GM20431 (cell line): ENCODE measurements at regions not wholly inside any gene's neighbourhood (a gene's known extent, or its start where the extent isn't known, plus 50 kb on each side); places are given as distances from the start of the nearest gene placed in this dataset.

Experiments
- in situ Hi-C: fragments of 300-500 bp; cut with MseI, MboI; formaldehyde crosslinking; loops from one replicate; pipeline ENCODE4 v1.15.0; 2020; ENCODE audit warnings: low sequenced_read_pairs; ENCODE audit not compliant: unreplicated experiment

DNA sequence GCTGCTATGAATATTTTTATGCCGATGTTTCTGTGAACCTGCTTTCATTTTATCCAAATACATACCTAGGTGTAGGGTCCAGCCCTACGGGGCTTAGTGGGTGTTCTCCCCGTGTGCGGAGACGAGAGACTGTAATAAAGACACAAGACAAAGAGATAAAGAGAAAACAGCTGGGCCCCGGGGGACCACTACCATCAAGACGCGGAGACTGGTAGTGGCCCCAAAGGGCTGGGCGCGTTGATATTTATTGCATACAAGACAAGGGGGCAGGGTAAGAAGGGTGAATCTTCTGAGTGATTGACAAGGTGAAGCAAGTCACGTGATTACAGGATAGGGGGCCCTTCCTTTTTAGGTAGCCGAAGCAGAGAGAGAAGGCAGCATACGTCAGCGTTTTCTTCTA is 920.1 kb downstream of the BRD1 start:
- in situ Hi-C loops = no loop called here

DNA sequence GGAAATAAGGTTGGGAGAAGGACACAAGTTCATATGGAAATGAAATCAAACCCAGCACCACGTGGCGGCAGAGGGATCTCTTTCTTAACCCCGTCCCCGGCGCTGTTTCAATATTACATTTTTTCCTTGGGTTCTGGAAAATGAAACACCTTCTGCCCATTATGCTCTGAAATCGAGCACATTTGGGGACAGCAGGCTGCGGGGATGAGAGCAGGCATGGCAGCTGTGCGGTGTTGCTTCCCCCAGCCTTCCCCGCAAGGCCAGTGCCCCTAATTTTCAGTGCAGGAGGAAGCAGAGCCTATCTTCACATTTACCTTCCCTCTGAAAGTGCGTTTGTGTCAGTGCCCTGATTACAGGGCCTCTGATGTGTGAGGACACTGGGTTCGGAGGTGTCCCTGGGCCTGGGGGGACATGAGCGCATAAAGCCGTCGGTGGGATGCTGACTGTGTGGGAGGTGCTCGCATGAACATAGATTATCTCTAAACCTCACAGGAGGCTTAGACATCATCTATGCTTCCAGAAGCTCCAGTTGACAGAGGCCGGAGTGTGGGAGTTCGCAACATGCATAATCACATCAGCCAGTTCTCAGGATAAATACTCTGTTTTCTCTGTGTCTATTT is 921.3 kb downstream of the BRD1 start:
- in situ Hi-C loops = no loop called here

DNA sequence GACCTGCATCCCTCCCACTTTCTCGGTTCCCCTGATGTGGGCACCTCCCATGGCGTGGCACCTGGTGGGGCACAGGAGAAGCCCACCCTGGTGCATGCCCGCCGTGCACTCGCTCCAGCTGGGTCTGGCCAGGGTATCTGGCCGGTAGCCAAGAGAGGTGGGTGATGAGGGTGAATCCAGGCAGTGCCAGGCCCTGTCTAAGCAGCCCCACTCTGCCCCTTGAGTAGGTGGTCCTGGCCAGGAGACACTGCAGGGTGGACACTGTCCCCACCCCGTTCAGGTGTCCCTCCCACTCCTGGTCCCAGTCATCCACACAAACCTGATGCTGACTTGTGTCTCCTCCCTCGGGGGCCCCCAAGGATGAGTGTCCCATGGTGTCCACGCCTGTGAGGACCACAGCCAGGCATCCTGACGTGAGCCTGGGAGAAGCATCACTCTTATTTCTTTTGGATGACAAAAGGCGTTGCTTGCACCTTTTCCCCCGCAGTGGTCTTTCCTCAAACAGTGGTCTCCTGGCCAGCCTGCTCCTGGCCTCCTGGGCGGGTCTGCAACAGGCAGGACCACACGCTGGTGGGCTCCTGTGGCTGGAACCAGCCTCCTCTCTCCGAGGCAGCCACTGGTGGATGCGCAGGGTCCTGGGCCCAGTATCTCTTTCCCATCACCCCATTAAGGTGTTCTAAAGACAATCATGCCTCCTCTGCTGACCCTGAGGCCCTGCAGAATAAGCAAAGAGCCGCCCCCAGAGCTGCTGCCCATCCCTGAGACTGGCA is 922.3 kb downstream of the BRD1 start:
- in situ Hi-C loops = no loop called here

DNA sequence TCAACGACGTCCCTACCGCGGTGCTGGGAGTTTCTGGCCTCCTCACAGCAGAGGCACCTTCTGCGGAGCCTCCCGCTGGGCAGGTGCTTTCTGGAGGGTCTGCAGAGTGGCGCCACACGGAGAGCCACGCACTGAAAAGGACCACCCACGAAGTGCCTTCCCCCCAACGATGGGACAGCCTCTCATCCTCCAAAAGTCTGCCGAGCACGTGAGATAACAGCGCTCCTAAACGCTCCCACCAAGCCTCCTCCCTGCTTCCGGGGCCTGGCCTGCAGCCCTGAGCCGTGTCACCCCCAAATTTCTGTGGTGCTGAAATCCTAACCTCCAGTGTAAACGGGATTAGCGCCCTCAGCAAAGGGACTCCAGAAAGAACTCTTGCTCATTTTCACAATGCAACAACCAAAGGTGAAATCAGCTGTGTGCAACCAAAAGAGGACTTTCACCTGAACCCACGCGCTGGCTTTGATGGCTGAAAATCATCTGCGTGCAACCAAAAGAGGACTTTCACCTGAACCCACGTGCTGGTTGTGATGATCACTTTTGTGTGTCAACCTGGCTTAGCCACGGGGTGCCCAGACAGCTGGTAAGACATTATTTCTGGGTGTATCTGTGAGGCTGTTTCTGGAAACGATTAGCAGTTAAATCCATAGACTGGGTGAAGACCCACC is 924.6 kb downstream of the BRD1 start:
- in situ Hi-C loops = no loop called here

DNA sequence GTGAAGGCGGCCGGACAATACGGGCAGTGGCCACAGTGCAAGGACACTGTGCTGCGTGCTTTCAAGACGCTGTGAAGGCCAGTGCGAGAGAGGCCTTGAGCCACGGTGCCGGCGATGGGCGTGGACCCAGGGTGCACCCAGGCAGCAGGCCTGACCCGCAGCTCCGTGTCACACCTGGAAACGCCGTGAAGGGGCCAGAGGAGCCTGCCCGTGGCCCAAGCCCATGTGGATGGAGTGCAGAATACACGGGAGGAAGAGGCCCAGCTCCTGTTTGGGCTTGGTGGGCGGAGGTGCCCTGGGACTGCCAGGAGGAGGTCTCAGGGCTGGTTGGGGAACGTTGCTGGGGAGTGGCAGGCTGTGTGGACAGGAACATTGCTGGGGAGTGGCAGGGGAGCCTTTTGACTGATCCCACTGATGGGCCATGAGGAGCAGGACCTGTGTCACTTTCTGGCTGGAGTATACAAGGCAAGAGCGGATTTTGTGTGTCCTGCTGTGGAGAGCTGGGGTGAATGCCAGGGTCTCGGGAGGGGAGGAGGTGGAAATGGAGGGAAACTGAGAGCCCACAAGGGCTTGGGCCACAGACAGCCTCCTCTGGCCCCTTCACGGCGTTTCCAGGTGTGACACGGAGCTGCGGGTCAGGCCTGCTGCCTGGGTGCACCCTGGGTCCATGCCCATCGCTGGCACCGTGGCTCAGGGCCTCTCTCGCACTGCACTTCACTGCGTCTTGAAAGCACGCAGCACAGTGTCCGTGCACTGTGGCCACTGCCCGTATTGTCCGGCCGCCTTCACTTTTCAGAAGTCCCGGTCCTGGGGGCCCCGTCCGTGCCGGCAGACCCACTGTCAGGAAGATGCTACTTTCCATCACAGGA is 925.4 kb downstream of the BRD1 start:
- in situ Hi-C loops = no loop called here

DNA sequence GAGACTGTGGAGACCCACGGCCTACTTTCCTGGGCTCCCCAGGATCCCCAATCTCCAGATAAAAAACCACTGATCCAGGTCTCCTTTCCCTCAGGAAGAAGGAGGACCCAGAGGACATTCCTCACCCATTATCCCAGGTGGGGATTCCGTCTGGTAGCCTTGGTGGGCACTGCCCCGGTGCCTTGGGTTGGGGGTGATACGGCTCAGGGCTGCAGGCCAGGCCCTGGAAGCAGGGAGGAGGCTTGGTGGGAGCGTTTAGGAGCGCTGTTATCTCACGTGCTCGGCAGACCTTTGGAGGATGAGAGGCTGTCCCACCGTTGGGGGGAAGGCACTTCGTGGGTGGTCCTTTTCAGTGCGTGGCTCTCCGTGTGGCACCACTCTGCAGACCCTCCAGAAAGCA is 926.3 kb downstream of the BRD1 start:
- in situ Hi-C loops = no loop called here

DNA sequence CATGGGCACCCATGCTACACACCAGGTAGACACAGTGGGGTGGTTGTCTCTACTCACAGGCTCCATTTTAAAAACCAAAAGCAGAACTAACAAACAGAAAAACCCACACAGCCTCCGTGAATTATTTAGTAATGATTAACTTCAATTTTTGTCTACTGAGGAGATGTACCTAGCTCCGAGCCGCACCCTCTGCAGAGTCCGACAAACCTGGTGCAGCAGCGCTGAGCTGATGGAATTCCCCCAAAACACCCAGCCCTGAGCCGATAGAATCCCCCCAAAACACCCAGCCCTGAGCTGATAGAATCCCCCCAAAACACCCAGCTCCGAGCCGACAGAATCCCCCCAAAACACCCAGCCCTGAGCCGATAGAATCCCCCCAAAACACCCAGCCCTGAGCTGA is 927.0 kb downstream of the BRD1 start:
- in situ Hi-C loops = no loop called here

DNA sequence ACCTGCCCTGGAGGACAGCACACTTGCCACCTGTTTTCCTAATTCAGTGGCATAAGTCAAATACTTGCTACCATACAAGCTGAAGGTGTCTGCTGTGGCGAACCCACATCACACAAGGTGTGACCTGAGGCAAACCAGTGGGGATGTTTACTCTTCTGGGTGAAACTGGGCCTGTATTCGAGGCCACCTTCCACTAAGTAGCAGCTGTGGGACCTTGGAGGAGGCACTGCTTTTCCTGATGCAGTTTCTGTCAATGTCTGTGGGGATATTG is 927.4 kb downstream of the BRD1 start:
- in situ Hi-C loops = no loop called here

DNA sequence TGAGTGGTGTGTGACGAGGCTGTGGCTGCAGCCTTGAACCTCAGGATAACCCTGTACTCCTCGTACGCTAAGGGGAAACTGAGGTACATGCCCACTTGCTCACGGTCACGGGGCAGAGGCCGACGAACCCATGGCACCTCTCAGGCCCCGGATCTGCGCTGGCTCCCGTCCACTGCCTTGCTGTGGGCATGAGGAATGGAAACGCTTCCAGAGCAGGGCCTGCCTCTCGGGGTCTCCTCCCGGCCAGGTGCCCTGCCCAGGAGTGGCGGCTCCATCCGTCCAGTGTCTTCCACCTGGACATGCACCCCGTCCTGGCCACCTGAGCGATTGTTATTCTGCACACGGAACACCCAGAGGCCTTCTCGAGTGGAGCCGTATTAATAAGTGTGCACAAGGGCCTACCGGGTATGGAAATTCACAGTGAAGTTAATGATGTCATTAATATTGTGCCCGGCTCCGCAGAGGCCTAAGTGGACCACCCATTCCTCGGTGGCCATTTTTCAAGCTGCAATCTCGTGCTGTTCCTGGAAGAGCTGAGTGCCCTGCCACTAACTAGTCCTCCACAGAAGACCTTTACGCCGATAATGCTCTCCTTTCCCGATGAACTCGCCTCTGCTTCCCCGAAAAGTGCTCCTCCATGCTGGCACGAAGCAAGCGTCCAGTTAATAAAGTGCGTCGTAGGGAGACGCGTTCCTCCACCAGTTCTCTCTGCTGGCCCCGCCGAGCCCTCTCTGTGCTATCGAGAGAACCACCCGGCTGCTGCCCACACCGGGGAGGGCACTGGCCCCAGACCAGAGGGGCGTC is 927.9 kb downstream of the BRD1 start:
- in situ Hi-C loops = no loop called here

DNA sequence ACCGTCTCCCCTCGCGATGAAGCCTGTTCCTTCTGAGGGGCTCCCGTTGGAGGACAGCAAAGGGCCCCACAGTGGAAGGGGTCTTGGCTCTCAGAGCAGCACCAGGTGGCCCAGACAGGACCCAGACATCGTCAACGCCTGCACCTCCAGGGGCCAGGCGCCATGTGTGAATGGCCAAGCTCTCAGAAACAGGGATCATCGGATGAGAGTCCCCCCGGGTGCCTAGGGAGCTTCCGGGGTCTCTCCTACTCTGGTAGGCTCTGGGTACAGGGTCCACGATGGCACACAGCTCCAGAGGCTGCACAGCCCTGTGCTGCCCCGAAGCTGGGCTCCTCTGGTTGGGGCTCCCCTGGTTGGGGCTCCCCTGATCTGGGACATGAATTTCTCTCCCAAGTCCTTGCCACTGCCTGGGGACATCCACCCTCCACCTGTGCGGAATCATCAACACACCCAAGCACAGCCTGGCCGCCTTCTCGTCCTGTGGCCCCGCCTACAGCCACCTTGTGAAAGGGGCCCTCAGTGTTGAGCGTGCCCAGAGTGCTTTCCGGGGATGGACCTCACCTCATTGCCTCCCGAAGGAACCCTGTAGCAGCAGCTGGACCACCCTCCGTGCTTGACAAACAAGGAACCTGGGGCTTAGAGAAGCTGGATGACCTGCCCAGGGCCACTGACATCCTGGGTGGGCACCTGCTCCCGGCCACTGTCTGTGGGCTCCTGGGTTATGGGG is 929.0 kb downstream of the BRD1 start:
- in situ Hi-C loops = no loop called here

DNA sequence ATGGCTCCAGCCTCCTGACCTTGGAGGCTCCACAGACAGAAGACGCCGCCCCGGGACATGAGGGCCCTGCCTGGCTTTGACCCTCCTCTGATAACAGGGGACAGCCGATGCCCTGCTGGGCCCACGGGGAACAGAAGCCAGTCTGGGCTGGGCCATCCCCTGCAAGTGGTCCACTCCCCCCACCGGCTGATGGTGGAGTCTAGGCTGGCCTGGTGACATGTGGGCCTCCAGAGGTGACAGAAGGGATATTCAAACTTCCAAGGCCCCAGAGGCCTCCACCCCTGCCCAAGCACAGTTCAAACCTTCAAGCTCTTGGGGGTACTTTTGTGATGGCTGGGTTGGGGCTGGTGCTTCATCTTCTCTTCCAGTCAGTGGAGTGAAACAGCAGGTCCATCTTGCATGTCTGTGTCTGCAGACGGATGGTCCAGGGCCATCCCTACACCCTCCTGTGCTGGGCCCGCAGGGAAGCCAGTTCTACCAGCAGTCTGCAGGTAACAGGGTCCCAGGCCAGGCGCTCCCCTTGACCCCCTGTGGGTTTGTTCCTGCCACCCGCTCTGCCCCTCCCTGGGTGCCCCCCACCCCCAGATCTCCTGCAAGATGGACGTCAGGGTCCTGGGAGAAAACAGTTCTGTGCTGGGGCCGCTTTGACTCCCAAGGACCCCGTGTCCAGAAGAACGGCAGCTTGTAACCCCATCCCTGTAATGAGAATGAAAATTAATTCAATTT is 929.9 kb downstream of the BRD1 start:
- in situ Hi-C loops = no loop called here

DNA sequence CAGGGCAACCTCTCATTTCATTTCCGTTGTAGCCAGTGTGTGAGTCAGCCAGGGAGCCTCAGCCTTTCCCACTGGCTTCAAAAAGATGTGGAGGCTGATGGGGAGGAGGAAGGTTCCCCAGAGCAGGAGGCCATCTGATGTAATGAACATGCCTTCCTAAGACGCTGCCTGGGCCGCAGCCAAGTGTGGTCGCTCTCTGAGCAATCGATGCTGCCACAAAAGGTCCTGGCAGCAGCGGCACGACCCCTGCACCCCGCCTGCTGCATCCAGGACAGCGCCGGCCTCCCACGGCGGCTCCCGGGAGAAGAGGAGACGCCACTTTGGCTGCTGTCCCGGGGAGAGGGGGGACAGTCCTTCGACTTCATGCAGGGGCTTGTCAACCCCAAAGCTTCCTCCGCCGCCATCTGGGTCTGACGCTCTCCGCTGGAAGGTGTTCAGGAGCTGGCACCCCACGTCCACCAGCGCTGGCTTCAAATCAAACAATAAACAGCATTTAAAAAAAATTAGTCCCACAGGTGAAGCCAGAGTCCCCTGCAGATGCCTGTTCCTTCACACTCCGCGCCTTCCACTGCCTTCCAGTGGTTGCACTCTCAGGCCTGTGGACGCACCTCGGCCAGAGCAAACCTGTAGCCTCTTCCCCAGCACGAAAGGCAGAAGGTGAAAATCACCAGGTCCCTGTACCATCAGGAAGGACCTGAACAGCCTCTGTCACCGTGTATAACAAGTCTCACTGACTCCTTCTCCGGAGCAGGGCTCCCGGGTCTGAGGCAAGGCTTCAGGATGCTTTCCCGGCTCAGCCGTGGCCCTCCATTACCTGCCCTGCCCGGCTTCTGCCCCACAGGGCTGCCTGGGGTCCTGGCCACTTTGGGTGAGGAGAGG is 930.7 kb downstream of the BRD1 start:
- in situ Hi-C loops = no loop called here

DNA sequence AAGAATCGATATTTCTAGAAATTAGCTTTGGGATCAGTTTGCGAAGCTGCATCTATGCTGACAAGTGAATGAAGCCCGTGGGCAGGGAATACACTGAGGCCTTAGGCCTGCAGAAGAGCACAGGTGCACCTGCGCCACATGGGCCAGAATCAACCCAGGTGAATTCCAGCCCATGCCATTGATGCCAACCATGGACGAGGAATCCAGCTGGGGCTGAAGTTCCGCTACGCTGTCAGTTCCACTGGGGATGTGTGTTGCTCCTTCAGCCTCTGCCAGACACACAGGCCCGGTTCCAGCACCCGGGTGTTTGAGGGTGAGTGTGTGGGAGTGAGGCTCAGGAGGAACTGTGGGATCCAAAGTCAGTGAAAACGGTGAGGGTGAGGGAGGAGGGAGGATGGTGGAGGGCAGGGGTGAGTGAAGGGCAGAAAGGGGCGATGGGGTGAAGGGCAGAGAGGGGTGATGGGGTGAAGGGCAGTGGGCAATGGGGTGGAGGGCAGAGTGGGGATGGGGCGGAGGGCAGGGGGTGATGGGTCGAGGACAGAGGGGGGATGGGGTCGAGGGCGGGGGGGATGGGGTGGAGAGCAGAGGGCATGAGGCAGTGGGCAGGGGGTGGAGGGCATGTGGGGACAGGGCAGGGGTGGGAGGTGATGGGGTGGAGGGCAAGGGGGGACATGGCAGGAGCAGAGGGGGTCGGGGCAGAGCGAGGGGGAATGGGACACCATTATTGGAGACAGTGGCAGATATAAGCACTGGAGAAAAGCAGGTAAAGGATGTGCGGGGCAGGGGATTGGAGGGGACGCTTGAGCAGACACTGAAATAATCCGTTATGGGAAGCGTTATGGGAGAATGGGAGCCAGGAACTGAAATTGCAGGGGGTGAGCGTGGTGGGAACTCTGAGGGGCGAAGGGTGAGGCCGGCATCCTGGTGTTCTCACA is 931.6 kb downstream of the BRD1 start:
- in situ Hi-C loops = no loop called here

DNA sequence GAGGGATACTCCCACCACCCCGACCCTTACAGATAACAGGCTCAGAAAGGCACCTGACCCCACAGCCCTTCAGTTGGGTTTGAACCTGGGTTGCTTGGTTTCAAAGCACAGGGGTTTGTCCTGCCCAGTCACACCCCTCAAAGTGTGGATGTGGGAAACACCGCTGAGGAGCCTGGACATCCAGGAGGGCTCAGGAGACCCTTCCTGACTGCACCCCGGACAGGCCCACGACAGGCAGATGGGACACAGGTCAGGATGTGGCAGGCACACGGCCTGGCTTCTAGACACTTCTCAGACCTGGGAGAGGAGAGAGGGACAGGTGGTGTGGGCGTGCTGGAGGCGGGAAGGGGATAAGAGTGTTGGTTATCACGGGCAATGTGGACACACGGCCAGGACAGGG is 932.3 kb downstream of the BRD1 start:
- in situ Hi-C loops = no loop called here

DNA sequence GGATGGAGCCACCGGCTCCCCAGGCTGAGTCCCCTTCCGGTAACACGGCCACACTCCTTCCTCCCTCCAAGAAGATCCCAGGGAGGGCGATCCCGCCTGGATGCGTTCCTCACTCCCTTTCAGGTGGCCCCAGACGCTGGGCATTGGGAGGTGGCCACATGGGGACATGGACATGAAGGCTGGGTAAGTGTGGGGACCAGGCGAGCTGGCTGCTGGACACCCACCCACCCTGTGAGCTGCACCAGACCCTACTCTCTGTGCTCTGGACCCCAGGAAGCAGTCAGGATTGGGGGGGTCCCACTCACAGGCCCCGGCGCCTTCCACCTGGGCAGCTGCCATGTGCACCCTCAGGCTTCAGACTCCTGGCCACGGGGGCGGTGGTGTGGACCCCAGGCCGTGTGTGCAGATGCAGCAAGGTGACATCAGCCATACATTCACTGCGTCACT is 932.8 kb downstream of the BRD1 start:
- in situ Hi-C loops = no loop called here

DNA sequence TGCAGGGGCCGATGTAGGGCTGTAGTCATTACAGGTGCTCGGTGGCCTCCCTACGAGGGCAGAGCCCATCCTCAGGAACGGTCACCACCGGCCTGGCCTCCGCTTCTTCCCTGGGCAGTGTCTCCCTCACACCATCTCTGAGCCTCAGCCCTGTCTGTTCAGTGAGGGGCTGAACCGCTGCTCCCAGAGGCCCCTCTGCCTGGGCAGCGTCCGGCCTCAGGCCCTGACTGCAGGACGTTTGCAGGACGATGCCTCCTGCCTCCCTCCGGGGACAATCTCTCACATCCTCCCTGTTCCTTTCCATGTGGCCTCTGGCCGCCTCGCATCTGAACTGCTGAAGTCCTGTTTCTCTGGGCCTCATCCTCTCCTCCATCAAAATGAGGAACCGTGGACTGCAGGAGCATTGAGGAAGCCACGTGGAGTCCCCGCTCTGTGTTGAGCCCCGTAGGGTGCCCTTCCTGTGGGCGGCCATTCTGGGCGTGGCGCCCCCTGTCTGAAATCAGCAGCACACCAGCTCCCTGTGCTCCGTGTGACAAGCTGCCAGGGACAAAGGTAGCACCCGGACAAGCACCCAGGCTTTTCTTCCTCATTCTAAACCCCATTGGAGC is 933.5 kb downstream of the BRD1 start:
- in situ Hi-C loops = no loop called here
